Spleen (tissue), 11 donors: ENCODE measurements at regions not wholly inside any gene's neighbourhood (a gene's known extent, or its start where the extent isn't known, plus 50 kb on each side); places are given as distances from the start of the nearest gene placed in this dataset.

Source experiments
- DNase-seq: peaks from one replicate; pipeline ENCODE4 v3.0.0-alpha.2; 2020
- H3K27ac ChIP-seq, 8 donors: fragments of 200-600 bp; sonication (generic) in 7 of 8; 1 replicate in 4 of 8; 2 replicates in 4 of 8; pipeline versions ENCODE4 v1.5.0 to v1.8.0; 2016 to 2021; ENCODE audit warnings: inconsistent platforms in 4 of 8, mild to moderate bottlenecking in 4 of 8, moderate library complexity in 1 of 8
- H3K27me3 ChIP-seq, 7 donors: fragments of 200-600 bp; sonication (generic) in 6 of 7; replicated peaks in 1 of 7; 1 replicate in 4 of 7; 2 replicates in 3 of 7; pipeline versions ENCODE4 v1.5.0 to v1.8.0; 2016 to 2021; ENCODE audit warnings: inconsistent platforms in 3 of 7, mild to moderate bottlenecking in 1 of 7
- H3K36me3 ChIP-seq, 6 donors: fragments of 200-600 bp; sonication (generic) in 5 of 6; 1 replicate in 4 of 6; 2 replicates in 2 of 6; pipeline versions ENCODE4 v1.5.0 to v1.8.0; 2016 to 2021; ENCODE audit warnings: inconsistent platforms in 2 of 6
- H3K4me1 ChIP-seq, 6 donors: fragments of 200-600 bp; sonication (generic) in 5 of 6; 1 replicate in 3 of 6; 2 replicates in 3 of 6; pipeline versions ENCODE4 v1.5.0 to v1.8.0; 2016 to 2021; ENCODE audit warnings: inconsistent platforms in 3 of 6
- H3K4me3 ChIP-seq, 8 donors: fragments of 200-600 bp; sonication (generic) in 7 of 8; 1 replicate in 4 of 8; 2 replicates in 4 of 8; pipeline versions ENCODE4 v1.5.0 to v1.8.0; 2016 to 2021; ENCODE audit warnings: inconsistent platforms in 4 of 8, mild to moderate bottlenecking in 4 of 8, moderate library complexity in 2 of 8
- H3K9me3 ChIP-seq, 8 donors: fragments of 200-600 bp; sonication (generic) in 7 of 8; 1 replicate in 4 of 8; 2 replicates in 4 of 8; pipeline versions ENCODE4 v1.5.0 to v1.8.0; 2016 to 2021; ENCODE audit warnings: inconsistent platforms in 4 of 8
- CTCF ChIP-seq, 11 experiments: fragments of 200-600 bp in 7 of 11; fragments of 450-650 bp in 4 of 11; sonication (generic) in 4 of 11; IDR thresholded peaks in 8 of 11; conservative IDR thresholded peaks in 3 of 11; 1 replicate in 7 of 11; 2 replicates in 4 of 11; pipeline versions ENCODE4 v1.4.0 to v1.8.0; 2016 to 2021; ENCODE audit warnings: antibody characterized with exemption in 11 of 11, inconsistent platforms in 4 of 11, mild to moderate bottlenecking in 1 of 11
- POLR2A ChIP-seq, 3 donors: fragments of 450-650 bp; IDR thresholded peaks; one replicate each; pipeline ENCODE4 v1.5.1; 2017; ENCODE audit warnings: antibody characterized with exemption in 3 of 3, mild to moderate bottlenecking in 1 of 3
- POLR2AphosphoS5 ChIP-seq, 3 donors: sonication (generic); formaldehyde crosslinking; IDR thresholded peaks; one replicate each; pipeline ENCODE4 v1.5.1; 2017; ENCODE audit warnings: antibody characterized with exemption in 3 of 3
- WGBS, 5 donors: extraction: QIAGEN DNeasy Blood & Tissue Kit in 3 of 5; methylation state at CpG; one replicate each; pipeline versions ENCODE4 v1.1.5 to v1.1.7; 2013 to 2018; 5-methylcytosine and 5-hydroxymethylcytosine counted together
- intact Hi-C: fragments of 100-400 bp; cut with DNase I; formaldehyde crosslinking; loops from one replicate; pipeline ENCODE4 v1.15.0; 2023; ENCODE audit warnings: low total_unique reads
- donor health status: healthy with polysubstance abuse.
- donor health status: DM: no; HTN: no; CAD: no; lungs with moderate emphysema.
- donor health status: DM: no; HTN: no; CAD: no.
- donor health status: Bipolar disorder and iron deficiency.
- donor health status: healthy.
- donor health status: DM: no; HTN: no; CAD: no.
- donor health status: DM: yes; HTN: yes; CAD: no.

- 80 to 93% (median 85%) methylated on average over 5 of the region's 5 CpGs for WGBS, 5 donors
- Histone ChIP-seq H3K27ac (no peak overlapping the region), H3K4me1 (peaks cover 0 to 12% (median 0%) of the 10 kb centered on the region in 6 donors), H3K27me3 (no peaks in the 10 kb centered on the region), H3K4me3 (no peak overlapping the region), H3K36me3 (no peaks in the 10 kb centered on the region), H3K9me3 (peaks cover 0 to 3% (median 0%) of the 10 kb centered on the region in 8 donors)
- TF ChIP-seq POLR2A (IDR thresholded peaks at IDR 0.05): no peak
- no peak for TF ChIP-seq CTCF (IDR thresholded peaks at IDR 0.05 in 8 of 11, conservative IDR thresholded peaks at IDR 0.05 in 3 of 11)
- TF ChIP-seq POLR2AphosphoS5 (IDR thresholded peaks at IDR 0.05): no peak
- DNase-seq: no peak
- intact Hi-C loops: no loop called here
Measured at GRCh38 chr1:178620584-178621475, 104.2 kb upstream of the RALGPS2 start.

- Histone ChIP-seq H3K36me3 (no peaks in the 10 kb centered on the region), H3K9me3 (peaks cover 0 to 3% (median 0%) of the 10 kb centered on the region in 8 donors), H3K27ac (no peak overlapping the region), H3K4me1 (peaks cover 0 to 12% (median 0%) of the 10 kb centered on the region in 6 donors), H3K27me3 (no peaks in the 10 kb centered on the region), H3K4me3 (no peak overlapping the region)
- DNase-seq: no peak
- TF ChIP-seq CTCF (IDR thresholded peaks at IDR 0.05 in 8 of 11, conservative IDR thresholded peaks at IDR 0.05 in 3 of 11): no peak
- intact Hi-C loops: no loop called here
- WGBS, 5 donors: 83 to 94% (median 90%) methylated on average over 10 of the region's 10 CpGs
Measured at GRCh38 chr1:178621822-178622221, 103.2 kb upstream of the RALGPS2 start.

- intact Hi-C loops: no loop called here
- 43 to 79% (median 67%) methylated on average over 1 of the region's 1 CpG for WGBS, 5 donors
- no peaks in the 10 kb centered on the region for H3K36me3 ChIP-seq
Measured at GRCh38 chr1:178625695-178626094, 99.3 kb upstream of the RALGPS2 start.

GRCh38 chr1:178627037-178627436 lies 98.0 kb upstream of the RALGPS2 start:
- H3K4me3 ChIP-seq: no peak overlapping the region
- 80 to 94% (median 89%) methylated on average over 2 of the region's 2 CpGs for WGBS, 5 donors
- peaks cover 0 to 9% (median 0%) of the 10 kb centered on the region in 6 donors for H3K4me1 ChIP-seq
- no peaks in the 10 kb centered on the region for H3K36me3 ChIP-seq
- no peak overlapping the region for H3K27ac ChIP-seq
- intact Hi-C loops: no loop called here
- DNase-seq: no peak
- no peaks in the 10 kb centered on the region for H3K9me3 ChIP-seq
- no peaks in the 10 kb centered on the region for H3K27me3 ChIP-seq
- TF ChIP-seq CTCF (IDR thresholded peaks at IDR 0.05 in 8 of 11, conservative IDR thresholded peaks at IDR 0.05 in 3 of 11) (no peak), POLR2A (IDR thresholded peaks at IDR 0.05) (no peak), POLR2AphosphoS5 (IDR thresholded peaks at IDR 0.05) (no peak)

More at GRCh38 chr1:178625695-178626094, 99.3 kb upstream of the RALGPS2 start:
- Histone ChIP-seq H3K9me3 (no peaks in the 10 kb centered on the region), H3K27ac (no peak overlapping the region), H3K4me3 (no peak overlapping the region), H3K27me3 (no peaks in the 10 kb centered on the region), H3K4me1 (peaks cover 0 to 9% (median 0%) of the 10 kb centered on the region in 6 donors)
- no peak for DNase-seq
- TF ChIP-seq POLR2A (IDR thresholded peaks at IDR 0.05): no peak
